ENCODE measurements at regions not wholly inside any gene's neighbourhood (a gene's known extent, or its start where the extent isn't known, plus 50 kb on each side); places are given as distances from the start of the nearest gene placed in this dataset.

- TF ChIP-seq CTCF (IDR thresholded peaks at IDR 0.05) = no peak
- no peak for TF ChIP-seq EP300 (IDR thresholded peaks at IDR 0.05)
- TF ChIP-seq POLR2A (IDR thresholded peaks at IDR 0.05) = no peak
Measured at GRCh38 chr11:87712802-87713202, 462.4 kb downstream of the RAB38 start.

All from gastroesophageal sphincter (tissue), 3 donors.